K562 (cell line): ENCODE measurements at regions not wholly inside any gene's neighbourhood (a gene's known extent, or its start where the extent isn't known, plus 50 kb on each side); places are given as distances from the start of the nearest gene placed in this dataset.
A peak's percentile ranks its signal among the peaks of the same experiment; 100 is the strongest.

Experiments
- ATF4 ChIP-seq: fragments of 450-650 bp; formaldehyde crosslinking; IDR thresholded peaks from 2 replicates; pipeline ENCODE4 v1.4.0; 2022; ENCODE audit warnings: mild to moderate bottlenecking, moderate library complexity
- BACH1 ChIP-seq: fragments of 200-800 bp; sonication (Bioruptor generic); IDR thresholded peaks from 2 replicates; pipeline ENCODE4 v1.6.1; 2016; ENCODE audit warnings: missing genetic modification characterization, missing compliant biosample characterization
- CEBPB ChIP-seq: fragments of 450-650 bp; IDR thresholded peaks from 2 replicates; pipeline ENCODE4 v1.6.1; 2016; ENCODE audit warnings: missing genetic modification characterization, missing compliant biosample characterization
- ESRRA ChIP-seq: fragments of 450-650 bp; IDR thresholded peaks from 2 replicates; pipeline ENCODE4 v1.6.1; 2014; ENCODE audit warnings: low read depth, mild to moderate bottlenecking, moderate library complexity, borderline replicate concordance
- ESRRB ChIP-seq: fragments of 250-450 bp; sonication (Bioruptor Pico); IDR thresholded peaks from 2 replicates; pipeline ENCODE4 v1.5.0; 2020; ENCODE audit warnings: mild to moderate bottlenecking, moderate library complexity, borderline replicate concordance
- FOSL1 ChIP-seq: fragments of 200-800 bp; sonication (Bioruptor generic); conservative IDR thresholded peaks from 2 replicates; pipeline ENCODE4 v1.6.1; 2016; ENCODE audit warnings: missing genetic modification characterization, missing compliant biosample characterization
- MIER1 ChIP-seq: fragments of 450-650 bp; IDR thresholded peaks from 2 replicates; pipeline ENCODE4 v1.6.1; 2016; ENCODE audit warnings: antibody characterized with exemption, mild to moderate bottlenecking, low read depth
- NBN ChIP-seq: fragments of 450-650 bp; IDR thresholded peaks from 2 replicates; pipeline ENCODE4 v1.6.1; 2016; ENCODE audit warnings: low read depth, mild to moderate bottlenecking
- NFE2 ChIP-seq: IDR thresholded peaks from 2 replicates; pipeline ENCODE4 v1.6.1; 2014; ENCODE audit warnings: antibody characterized with exemption, low read depth
- NR2C2 ChIP-seq, 2 experiments: fragments of 200-800 bp in 1 of 2; sonication (Bioruptor generic) in 1 of 2; sonication (generic) in 1 of 2; formaldehyde crosslinking in 1 of 2; IDR thresholded peaks; 2 replicates each; pipeline versions ENCODE4 v1.6.1 to v1.8.0; 2016 to 2022; ENCODE audit warnings: mild to moderate bottlenecking in 1 of 2, missing compliant biosample characterization in 1 of 2, missing genetic modification characterization in 1 of 2, missing genetic modification reagents in 1 of 2
- RBM39 ChIP-seq: fragments of 200-400 bp; formaldehyde crosslinking; optimal IDR thresholded peaks from 2 replicates; pipeline ENCODE3; 2018; ENCODE audit warnings: low read depth, low read length
- TFAM ChIP-seq: fragments of 250-450 bp; sonication (Bioruptor Pico); conservative IDR thresholded peaks from 2 replicates; pipeline ENCODE4 v1.5.0; 2021; ENCODE audit warnings: mild to moderate bottlenecking, moderate library complexity
- ZFX ChIP-seq: sonication (generic); formaldehyde crosslinking; IDR thresholded peaks from 2 replicates; pipeline ENCODE4 v1.8.0; 2022; ENCODE audit warnings: mild to moderate bottlenecking, missing genetic modification reagents, moderate library complexity
- ZNF239 ChIP-seq: fragments of 250-450 bp; sonication (Bioruptor Pico); IDR thresholded peaks from 2 replicates; pipeline ENCODE4 v1.4.0; 2020; ENCODE audit warnings: mild to moderate bottlenecking
- ZNF41 ChIP-seq: fragments of 250-450 bp; sonication (Bioruptor Pico); conservative IDR thresholded peaks from 2 replicates; pipeline ENCODE4 v1.4.0; 2020; ENCODE audit warnings: mild to moderate bottlenecking
- ZNF431 ChIP-seq: sonication (generic); formaldehyde crosslinking; IDR thresholded peaks from 2 replicates; pipeline ENCODE4 v1.8.0; 2022; ENCODE audit warnings: mild to moderate bottlenecking, missing genetic modification reagents
- ZNF551 ChIP-seq: fragments of 250-450 bp; sonication (Bioruptor Pico); IDR thresholded peaks from 2 replicates; pipeline ENCODE4 v1.5.0; 2021; ENCODE audit warnings: mild to moderate bottlenecking, moderate library complexity
- TF ChIP-seq, protein P1 (sequence below), 2 experiments: fragments of 450-650 bp; IDR thresholded peaks; 2 replicates each; pipeline ENCODE4 v1.6.1; 2016; ENCODE audit warnings: mild to moderate bottlenecking in 2 of 2, borderline replicate concordance in 1 of 2, low read depth in 1 of 2, moderate library complexity in 1 of 2
- TF ChIP-seq, protein P2 (sequence below): fragments of 250-450 bp; sonication (Bioruptor Pico); IDR thresholded peaks from 2 replicates; pipeline ENCODE4 v1.5.0; 2020; ENCODE audit warnings: mild to moderate bottlenecking, borderline replicate concordance

- TF ChIP-seq, protein P1, sequence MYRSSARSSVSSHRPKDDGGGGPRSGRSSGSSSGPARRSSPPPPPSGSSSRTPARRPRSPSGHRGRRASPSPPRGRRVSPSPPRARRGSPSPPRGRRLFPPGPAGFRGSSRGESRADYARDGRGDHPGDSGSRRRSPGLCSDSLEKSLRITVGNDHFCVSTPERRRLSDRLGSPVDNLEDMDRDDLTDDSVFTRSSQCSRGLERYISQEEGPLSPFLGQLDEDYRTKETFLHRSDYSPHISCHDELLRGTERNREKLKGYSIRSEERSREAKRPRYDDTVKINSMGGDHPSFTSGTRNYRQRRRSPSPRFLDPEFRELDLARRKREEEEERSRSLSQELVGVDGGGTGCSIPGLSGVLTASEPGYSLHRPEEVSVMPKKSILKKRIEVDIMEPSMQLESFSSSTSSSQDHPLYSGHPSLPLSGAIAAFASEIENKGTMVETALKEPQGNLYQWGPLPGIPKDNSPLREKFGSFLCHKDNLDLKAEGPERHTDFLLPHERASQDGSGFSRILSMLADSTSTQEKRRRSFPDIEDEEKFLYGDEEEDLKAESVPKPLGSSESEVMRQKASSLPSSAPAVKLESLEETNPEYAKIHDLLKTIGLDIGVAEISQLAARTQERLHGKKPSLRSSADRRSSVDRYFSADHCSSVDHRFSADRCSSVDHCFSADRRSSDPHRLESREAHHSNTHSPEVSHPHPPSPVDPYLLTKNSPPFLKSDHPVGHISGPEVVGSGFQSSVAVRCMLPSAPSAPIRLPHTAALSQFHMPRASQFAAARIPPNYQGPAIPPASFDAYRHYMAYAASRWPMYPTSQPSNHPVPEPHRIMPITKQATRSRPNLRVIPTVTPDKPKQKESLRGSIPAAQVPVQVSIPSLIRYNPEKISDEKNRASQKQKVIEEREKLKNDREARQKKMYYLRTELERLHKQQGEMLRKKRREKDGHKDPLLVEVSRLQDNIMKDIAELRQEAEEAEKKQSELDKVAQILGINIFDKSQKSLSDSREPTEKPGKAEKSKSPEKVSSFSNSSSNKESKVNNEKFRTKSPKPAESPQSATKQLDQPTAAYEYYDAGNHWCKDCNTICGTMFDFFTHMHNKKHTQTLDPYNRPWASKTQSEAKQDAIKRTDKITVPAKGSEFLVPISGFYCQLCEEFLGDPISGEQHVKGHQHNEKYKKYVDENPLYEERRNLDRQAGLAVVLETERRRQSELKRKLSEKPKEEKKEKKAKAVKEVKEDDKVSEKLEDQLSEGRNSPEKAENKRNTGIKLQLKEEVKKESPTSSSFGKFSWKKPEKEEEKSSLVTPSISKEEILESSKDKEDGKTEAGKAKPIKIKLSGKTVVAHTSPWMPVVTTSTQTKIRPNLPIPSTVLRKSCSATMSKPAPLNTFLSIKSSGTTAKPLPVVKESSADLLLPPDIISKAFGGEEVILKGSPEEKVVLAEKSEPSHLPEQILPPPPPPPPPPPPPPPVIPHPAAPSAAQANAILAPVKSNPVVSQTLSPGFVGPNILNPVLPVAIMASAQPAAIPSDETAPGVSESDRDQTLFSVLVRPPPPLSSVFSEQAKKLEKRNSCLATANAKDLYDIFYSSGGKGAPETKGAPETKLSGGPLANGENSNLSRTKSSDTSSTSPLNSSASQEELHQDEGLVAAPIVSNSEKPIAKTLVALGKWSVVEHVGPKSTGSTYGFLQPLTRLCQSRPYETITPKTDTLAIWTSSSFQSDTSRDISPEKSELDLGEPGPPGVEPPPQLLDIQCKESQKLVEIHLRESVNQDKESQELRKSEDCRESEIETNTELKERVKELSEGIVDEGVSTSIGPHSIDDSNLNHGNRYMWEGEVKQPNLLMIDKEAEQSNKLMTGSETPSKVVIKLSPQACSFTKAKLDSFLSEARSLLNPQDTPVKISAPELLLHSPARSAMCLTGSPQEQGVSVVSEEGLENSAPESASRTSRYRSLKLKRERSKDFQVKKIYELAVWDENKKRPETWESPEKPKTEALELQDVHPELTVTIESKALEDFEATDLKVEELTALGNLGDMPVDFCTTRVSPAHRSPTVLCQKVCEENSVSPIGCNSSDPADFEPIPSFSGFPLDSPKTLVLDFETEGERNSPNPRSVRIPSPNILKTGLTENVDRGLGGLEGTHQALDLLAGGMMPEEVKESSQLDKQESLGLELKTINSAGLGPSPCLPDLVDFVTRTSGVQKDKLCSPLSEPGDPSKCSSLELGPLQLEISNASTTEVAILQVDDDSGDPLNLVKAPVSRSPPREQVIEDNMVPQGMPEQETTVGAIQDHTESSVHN (IDR thresholded peaks at IDR 0.05; ENCODE audit: borderline replicate concordance in 1 of 2, low read depth in 1 of 2), result no peak
- TF ChIP-seq ZNF41 (no peak), ESRRB (CRISPR knock-in tag) (no peak), ESRRA (peak; percentile 32; the same call in 1 of the 2 replicates), ZNF551 (CRISPR knock-in tag) (no peak), NBN (no peak), ZNF431 (CRISPR knock-in tag) (no peak), MIER1 (no peak), CEBPB (tag) (peak; percentile 94), FOSL1 (tag) (0 out of 2 replicates have a peak, but pooled peaks have one; percentile 24), BACH1 (tag) (peak; percentile 56; the same call in 1 of the 2 replicates), RBM39 (no peak), ZNF239 (CRISPR knock-in tag) (peak; percentile 76), ZFX (no peak), TFAM (no peak), NFE2 (peak; percentile 61), NR2C2 (CRISPR knock-in tag; IDR thresholded peaks at IDR 0.05) (no peak), NR2C2 (tag; IDR thresholded peaks at IDR 0.05) (peak; percentile 23; the same call in 1 of the 2 replicates), ATF4 (CRISPR knock-in tag) (no peak)
- TF ChIP-seq, protein P2, sequence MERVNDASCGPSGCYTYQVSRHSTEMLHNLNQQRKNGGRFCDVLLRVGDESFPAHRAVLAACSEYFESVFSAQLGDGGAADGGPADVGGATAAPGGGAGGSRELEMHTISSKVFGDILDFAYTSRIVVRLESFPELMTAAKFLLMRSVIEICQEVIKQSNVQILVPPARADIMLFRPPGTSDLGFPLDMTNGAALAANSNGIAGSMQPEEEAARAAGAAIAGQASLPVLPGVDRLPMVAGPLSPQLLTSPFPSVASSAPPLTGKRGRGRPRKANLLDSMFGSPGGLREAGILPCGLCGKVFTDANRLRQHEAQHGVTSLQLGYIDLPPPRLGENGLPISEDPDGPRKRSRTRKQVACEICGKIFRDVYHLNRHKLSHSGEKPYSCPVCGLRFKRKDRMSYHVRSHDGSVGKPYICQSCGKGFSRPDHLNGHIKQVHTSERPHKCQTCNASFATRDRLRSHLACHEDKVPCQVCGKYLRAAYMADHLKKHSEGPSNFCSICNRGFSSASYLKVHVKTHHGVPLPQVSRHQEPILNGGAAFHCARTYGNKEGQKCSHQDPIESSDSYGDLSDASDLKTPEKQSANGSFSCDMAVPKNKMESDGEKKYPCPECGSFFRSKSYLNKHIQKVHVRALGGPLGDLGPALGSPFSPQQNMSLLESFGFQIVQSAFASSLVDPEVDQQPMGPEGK (CRISPR knock-in tag), result no peak
Measured at GRCh38 chr13:47188802-47189201, 291.9 kb upstream of the HTR2A start (continued).
